ENCODE measurements at regions not wholly inside any gene's neighbourhood (a gene's known extent, or its start where the extent isn't known, plus 50 kb on each side); places are given as distances from the start of the nearest gene placed in this dataset.

DNA sequence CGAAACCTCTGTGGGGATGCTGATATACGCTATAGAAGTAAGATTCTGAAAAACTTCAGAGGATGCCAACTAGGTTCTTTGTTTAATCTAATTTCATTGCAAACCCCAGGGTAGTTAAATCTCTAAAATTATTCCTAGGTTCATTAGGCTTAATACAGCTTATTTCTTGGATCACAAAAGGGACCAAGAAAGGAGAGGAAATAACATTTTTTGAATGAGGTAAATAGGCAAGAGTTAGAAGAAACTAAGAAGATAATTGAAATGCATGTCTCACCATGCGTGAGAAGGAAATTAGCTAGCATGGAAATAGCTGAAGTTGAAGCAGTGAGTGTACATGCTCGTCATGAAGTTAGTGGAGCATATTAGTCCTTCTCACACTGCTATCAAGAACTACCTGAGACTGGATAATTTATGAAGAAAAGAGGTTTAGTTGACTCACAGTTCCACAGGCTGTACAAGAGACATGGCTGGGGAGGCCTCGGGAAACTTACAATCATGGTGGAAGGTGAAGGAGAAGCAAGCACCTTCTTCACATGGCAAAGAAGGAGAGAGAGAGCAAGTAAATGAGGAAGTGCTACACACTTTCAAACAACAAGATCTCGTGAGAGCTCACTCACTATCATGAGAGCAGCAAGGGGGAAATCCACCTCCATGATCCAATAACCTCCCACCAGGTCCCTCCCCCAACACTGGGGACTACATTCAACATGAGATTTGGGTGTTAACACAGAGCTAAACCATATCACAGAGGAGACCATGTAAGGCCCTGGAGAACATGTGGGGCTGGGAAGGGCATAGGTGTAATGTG lies 125.1 kb upstream of the OSMR start:
- no peak for DNase-seq

- no peak for DNase-seq
Measured at GRCh38 chr5:38722918-38723317, 122.9 kb upstream of the OSMR start.

DNA sequence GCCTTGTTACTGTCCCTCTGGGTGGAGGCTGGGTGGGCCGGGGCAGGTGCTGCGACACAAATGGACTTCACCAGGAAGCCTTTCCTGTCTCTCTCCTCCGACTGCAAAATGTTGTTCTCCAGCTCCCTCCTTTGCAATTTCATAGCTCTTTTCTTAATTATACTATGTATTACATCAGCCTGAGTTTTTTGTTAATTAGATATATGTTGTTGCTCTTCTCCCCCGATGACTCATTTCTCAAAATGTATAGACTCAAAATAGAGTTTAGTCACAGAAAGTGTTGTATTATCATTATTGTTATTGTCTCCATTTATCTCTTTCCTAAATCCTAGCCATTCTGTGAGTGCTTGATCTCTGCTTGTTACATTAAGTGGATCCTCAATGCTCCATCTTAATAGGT lies 122.4 kb upstream of the OSMR start:
- DNase-seq: no peak

GRCh38 chr5:38724301-38725030 lies 121.3 kb upstream of the OSMR start:
- no peak for DNase-seq

- no peak for DNase-seq
Measured at GRCh38 chr5:38725371-38725865, 120.4 kb upstream of the OSMR start.

DNA sequence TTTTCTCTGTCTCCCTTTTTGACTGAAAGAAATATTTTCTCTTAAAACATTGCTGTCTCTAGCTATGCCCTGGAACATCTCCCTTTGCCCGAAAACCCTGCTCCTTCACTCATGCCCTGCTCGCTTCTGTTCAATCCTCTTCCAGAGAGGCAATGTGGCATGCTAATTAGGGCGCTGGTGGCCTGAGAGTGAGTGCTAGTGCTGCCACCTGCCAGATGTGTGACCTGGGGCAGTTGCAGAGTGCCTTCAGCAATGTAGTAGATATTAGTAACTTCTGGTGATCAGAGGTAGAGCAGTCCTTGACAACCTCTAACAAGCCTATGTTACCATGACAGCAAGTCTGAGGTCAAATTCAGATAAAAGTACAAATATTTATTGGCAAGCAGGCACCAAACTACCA lies 119.5 kb upstream of the OSMR start:
- DNase-seq: no peak

- DNase-seq: no peak
Measured at GRCh38 chr5:38728029-38728428, 117.8 kb upstream of the OSMR start.

- DNase-seq: no peak
Measured at GRCh38 chr5:38731461-38731860, 114.4 kb upstream of the OSMR start.

DNA sequence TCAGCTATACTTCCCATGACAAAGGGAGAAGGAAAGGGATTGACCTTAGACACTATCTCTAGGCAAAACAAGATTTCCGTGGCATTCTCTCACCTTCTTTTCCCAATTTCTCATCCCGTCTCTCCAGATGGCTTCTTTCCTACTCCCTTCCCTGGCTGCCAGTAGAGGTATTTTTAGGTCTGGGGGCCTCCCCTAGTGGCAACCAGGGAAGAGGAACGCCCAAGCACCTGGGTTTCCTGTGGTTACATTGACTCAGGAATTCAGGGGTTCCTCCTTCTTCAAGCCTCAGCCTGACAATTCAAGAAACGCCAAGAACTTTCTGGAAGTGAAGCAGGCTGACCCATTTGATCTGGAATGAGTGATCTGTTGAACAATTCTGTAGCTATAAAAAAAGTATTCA lies 111.5 kb upstream of the OSMR start:
- DNase-seq: no peak

DNA sequence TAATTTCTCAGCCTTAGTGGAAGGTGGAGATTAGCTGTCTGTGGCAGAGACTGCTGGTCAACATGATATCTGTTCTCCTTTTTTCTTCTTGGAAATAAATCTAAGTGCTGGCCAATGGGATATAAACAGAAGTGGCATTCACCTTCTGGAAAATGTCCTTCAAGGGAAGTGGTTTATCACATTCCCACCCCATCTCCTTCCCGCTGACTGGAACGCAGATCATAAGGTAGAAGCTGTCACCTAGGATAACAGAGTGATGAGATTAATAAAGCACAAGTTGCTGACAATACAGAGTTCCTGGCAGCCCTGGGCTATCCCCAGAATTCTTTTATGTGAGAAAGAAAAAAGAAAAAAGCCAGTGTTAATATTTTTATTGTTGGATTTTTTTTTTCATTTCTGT lies 109.7 kb upstream of the OSMR start:
- DNase-seq: no peak

DNA sequence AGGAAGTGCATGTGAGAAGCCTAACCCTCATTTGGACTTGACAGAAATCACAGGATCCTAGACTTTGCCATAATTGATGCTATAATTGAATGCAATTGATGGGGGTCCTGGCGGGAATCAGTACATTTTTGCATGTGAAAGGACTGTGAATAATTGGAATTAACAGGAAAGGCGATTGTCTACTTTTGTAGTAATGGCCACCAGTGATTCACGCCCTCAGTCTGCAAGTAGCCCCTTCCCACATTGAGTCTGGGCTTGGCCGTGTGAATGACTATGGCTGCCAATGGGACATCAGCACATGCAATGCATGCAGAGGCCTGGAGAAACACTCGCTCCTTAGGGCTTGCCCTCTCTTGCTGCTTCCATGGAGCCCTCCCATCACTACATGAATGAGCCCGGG lies 107.8 kb upstream of the OSMR start:
- no peak for DNase-seq

DNA sequence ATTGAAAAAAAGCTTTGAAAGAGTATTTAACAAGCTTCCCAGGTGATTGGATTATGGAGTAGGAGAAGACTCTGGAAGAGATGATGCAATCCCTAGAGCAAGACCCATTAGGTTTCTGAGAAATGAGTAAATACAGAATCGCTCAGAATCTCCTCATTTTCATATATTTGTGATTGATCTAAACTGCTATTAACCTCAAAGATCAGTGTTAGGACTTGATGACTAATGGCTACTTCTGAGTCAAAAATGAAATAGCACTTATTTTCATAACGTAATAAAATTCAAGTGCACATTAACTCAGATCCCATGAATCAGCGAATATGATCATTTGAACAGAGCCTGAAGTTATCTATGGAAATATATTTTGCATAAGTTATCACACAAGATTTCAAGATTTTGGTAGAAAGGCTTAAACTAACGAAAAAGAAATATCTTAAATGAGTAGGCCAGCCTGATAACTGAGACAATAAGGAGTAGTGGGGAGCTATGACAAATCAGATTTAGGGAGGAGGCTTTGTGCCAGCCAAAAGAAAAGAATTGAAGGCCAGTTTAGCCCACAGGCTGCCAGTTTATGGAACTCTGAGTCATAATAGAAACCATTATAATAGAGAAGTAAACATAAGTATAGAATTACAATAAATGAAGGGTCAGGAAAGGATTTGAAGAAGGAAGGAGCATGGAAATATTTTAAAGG lies 106.7 kb upstream of the OSMR start:
- no peak for DNase-seq

DNA sequence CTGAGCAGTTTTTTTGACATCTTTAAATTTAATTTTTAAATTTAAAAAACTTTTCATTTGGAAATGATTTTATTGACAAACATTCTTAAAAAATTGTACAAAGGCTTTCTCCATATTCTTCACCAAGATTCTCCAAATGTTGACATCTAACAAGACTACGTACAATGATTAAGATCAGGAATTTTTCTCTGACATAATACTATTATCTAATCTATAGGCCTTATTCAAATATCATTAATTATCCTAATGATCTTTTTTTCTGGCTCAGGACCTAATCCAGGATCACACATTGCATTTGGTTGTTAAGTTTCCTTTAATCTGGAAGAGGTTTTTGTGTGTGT lies 106.1 kb upstream of the OSMR start:
- no peak for DNase-seq

GRCh38 chr5:38742821-38743220 lies 103.0 kb upstream of the OSMR start:
- DNase-seq: no peak

GRCh38 chr5:38743562-38743961 lies 102.2 kb upstream of the OSMR start:
- no peak for DNase-seq

GRCh38 chr5:38745836-38746732 lies 99.7 kb upstream of the OSMR start:
- DNase-seq: no peak

DNA sequence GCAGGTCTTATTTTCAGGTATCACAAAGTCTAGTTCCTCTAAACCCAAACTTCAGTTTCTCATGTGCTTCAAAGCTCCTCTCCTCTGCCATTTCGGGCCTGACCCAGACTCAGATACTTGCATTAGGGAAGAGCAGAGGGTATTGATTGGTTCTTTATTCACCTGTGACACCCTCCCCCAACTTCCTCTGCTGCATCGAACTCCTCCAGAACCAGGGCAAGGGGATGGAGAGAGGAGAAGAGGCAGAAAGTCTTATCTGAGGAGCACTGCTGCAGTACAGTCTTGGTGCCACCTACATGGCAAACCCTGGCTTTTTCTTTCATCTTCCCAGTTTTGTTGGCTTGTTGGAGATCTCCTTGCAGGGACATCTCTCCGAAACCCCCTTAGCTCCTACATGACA lies 96.0 kb upstream of the OSMR start:
- no peak for DNase-seq

DNA sequence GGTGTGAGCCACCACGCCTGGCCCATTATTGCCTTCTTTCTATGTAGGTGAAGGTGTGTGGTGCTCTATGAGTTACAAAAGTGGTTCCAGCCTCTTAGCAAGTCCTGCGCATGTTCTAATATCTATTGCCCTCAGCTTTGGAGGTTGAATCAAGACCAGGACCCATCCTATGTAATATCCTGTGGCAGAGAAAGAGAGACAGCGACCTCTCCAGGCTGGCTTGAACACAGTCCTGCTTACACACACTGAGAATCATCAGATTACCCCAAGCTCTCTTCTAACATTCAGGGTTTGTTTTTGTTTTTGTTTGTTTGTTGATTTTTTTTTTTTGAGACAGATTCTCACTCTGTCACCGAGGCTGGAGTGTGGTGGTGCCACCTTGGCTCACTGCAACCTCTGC lies 94.7 kb upstream of the OSMR start:
- DNase-seq: no peak

DNA sequence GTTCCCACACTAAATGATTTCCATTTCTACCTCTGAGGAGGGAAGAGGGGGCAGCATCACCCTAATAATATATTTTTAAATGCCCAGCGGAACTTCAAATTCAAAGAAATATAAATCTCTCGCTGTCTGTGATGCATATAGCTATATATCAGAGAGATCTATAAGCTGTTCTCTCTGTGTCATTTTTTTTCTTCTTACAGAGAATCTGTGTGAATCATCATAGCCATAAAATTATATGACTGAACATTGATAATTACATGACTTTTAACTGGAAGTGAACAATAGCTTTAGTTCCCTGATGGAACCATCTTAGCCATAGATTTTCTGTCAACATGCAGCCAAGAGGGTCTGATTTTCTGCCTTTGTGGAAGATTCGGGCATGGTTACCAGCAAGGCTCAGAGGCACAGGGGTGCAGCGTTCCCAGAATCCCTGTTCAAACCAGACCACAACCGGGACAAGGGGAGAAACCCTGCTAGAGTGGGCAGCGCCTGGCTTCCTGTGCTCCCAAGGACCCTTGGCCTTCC lies 93.7 kb upstream of the OSMR start:
- DNase-seq: no peak

GRCh38 chr5:38752622-38753021 lies 93.2 kb upstream of the OSMR start:
- DNase-seq: no peak

- no peak for DNase-seq
Measured at GRCh38 chr5:38753141-38753540, 92.7 kb upstream of the OSMR start.

DNA sequence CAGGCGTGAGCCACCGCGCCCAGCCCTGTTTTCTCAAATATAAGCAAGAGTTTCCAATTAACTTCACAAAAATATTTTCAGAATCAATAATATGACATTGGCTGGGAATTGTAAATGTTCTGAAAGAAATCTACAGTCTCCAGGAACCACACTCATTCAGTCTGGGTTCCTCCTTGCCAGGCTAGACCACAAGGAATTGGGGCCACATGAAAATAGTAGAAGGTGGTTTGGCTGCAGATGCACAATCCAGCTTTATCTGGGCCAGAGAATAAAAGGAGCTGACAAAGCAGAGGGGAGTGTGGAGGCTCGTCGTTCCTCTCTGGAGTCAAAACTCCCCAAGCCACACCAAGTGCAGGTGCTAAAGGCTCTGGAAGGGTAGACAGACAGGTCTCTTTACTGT lies 92.0 kb upstream of the OSMR start:
- no peak for DNase-seq

DNA sequence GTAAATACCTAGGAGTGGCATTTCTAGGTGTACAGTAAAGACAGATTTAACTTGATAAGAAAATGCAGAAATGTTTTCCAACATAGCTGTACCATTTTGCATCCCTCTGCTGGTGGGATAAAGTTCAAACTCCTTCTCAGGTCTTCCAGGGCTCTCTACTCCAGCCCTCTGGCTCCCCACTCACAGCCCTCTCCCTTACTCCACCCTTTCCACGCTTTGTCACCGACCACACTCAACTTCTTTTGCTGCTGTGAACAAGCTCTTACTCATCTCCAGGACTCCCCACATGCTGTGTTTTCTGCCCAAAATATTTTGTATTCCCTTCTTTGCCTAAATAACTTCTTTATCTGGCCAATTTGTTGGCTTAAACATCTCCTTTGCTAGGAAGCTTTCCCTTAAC lies 90.6 kb upstream of the OSMR start:
- DNase-seq: no peak
